ENCODE measurements at regions not wholly inside any gene's neighbourhood (a gene's known extent, or its start where the extent isn't known, plus 50 kb on each side); places are given as distances from the start of the nearest gene placed in this dataset.

DNA sequence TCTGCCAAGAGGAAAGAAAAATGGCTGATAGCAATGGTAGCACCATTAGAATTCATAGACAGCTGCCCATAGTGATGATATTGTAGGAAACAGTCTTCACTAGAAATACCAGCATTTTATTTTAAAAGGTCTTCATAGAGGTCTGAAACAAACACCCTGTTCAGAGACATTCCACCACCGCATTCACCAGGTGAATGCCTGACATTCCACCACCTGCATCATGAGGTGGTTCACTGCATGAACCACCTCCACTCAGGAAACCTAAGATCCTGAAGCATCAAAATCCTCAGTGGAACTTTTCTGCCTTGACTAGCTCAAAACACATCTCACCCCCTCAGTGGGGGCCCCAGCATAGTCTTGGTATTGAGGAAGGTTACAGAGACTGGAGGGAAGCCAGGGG is 91.5 kb upstream of the COX10 start:
- no peak for DNase-seq (ENCODE audit: low read depth in 1 of 2, low spot score in 2 of 2)
- H2BK15ac ChIP-seq (ENCODE audit: low read length): no peak overlapping the region
- peak overlapping the region; percentile 69; the same call in 1 of the 2 replicates for H2BK5ac ChIP-seq (ENCODE audit: low read depth, low read length)
- TF ChIP-seq ZNF274 (IDR thresholded peaks at IDR 0.05; ENCODE audit: borderline replicate concordance, extremely low read depth, low read length) (no peak), CTCF (IDR thresholded peaks at IDR 0.05; ENCODE audit: control extremely low read depth in 1 of 3, insufficient read depth in 1 of 3, low read depth in 1 of 3, low read length in 3 of 3) (no peak), TEAD4 (IDR thresholded peaks at IDR 0.05; ENCODE audit: low read depth, low read length) (peak; percentile 74; the same call in 1 of the 2 replicates), PHF8 (conservative IDR thresholded peaks at IDR 0.05; ENCODE audit: low read depth, low read length) (no peak), HDAC2 (IDR thresholded peaks at IDR 0.05; ENCODE audit: borderline replicate concordance in 1 of 2, low read depth in 2 of 2, low read length in 2 of 2) (no peak)
- H3K79me1 ChIP-seq (ENCODE audit: low read depth, low read length): no peaks in the 10 kb centered on the region
- peak overlapping the region; percentile 43; the same call in 1 of the 2 replicates for H2AK5ac ChIP-seq (ENCODE audit: low read depth, low read length)
- H4K5ac ChIP-seq (ENCODE audit: insufficient read length, low read depth, low read length): no peak overlapping the region
- no peak for FAIRE-seq
- H3K4me3 ChIP-seq (ENCODE audit: extremely low read depth in 1 of 4, insufficient read depth in 2 of 4, low read depth in 3 of 4, low read length in 4 of 4): no peak overlapping the region
- H3K4ac ChIP-seq (replicated peaks; ENCODE audit: insufficient read length, low read depth, low read length): no peak overlapping the region
- H3K27me3 ChIP-seq (replicated peaks in 1 of 4; ENCODE audit: control insufficient read depth in 3 of 4, extremely low read depth in 1 of 4, insufficient read depth in 3 of 4, low read length in 3 of 4): no peaks in the 10 kb centered on the region
- H3K23ac ChIP-seq (ENCODE audit: insufficient read length): no peak overlapping the region
- H3K4me2 ChIP-seq (ENCODE audit: insufficient read depth in 1 of 2, low read depth in 2 of 2, low read length in 2 of 2): 0 out of 4 replicates have a peak overlapping the region, but pooled peaks of 1 of the 2 experiments have one; percentile 12
- H2BK120ac ChIP-seq (replicated peaks; ENCODE audit: low read depth, low read length): no peak overlapping the region
- no peaks in the 10 kb centered on the region for H3K36me3 ChIP-seq (ENCODE audit: control insufficient read depth in 2 of 4, insufficient read depth in 4 of 4, low read length in 3 of 4)
- H2AFZ ChIP-seq (ENCODE audit: low read length): no peak overlapping the region
- no peaks in the 10 kb centered on the region for H3K23me2 ChIP-seq (ENCODE audit: low read depth, low read length)
- no peak overlapping the region for H3K9ac ChIP-seq (replicated peaks in 1 of 4; ENCODE audit: extremely low read depth in 1 of 4, low read depth in 3 of 4, low read length in 3 of 4)
- H2BK12ac ChIP-seq (ENCODE audit: low read depth, low read length): peak overlapping the region; percentile 91
- POLR2A ChIA-PET (ENCODE audit: partially characterized antibody): no interaction called here
- no peaks in the 10 kb centered on the region for H4K20me1 ChIP-seq (replicated peaks in 1 of 2; ENCODE audit: control insufficient read depth in 1 of 2, insufficient read depth in 2 of 2, low read length in 2 of 2)
- no peaks in the 10 kb centered on the region for H3K9me3 ChIP-seq (ENCODE audit: insufficient read depth in 2 of 2, low read depth in 1 of 2, low read length in 1 of 2)
- WGBS, 2 experiments (ENCODE audit: extremely low coverage in 1 of 2, insufficient coverage in 1 of 2, insufficient read length in 1 of 2, insufficient replicate concordance in 2 of 2, low coverage in 1 of 2, low lambda C conversion rate in 2 of 2, missing lambda C conversion rate in 1 of 2): 95% methylated on average over 1 of the region's 1 CpG; no CpG with 5 or more reads in 1 of the 2 experiments
- H3K4me1 ChIP-seq (replicated peaks in 1 of 4; ENCODE audit: control insufficient read depth in 3 of 4, insufficient read depth in 4 of 4, low read length in 3 of 4): peaks cover 0 to 17% (median 0%) of the 10 kb centered on the region in 4 experiments; a peak in 1 of 7 replicates
- H3K18ac ChIP-seq (ENCODE audit: extremely low read depth, low read length): peak overlapping the region; percentile 65; the same call in 1 of the 2 replicates
- H3K79me2 ChIP-seq (ENCODE audit: control insufficient read depth in 1 of 2, insufficient read depth in 2 of 2, low read length in 2 of 2): no peaks in the 10 kb centered on the region
- H4K91ac ChIP-seq (replicated peaks; ENCODE audit: insufficient read length, low read length): no peak overlapping the region
- CTCF ChIA-PET (ENCODE audit: partially characterized antibody): interaction anchor here (1.2 kb wide), 1 partner anchor 901 kb away, joined by 3 read pairs; no protein-coding TSS in a partner anchor
- H3K14ac ChIP-seq (ENCODE audit: insufficient read length): no peak overlapping the region
- H2BK20ac ChIP-seq (ENCODE audit: low read length): 0 out of 2 replicates have a peak overlapping the region, but pooled peaks have one; percentile 37
- no peak overlapping the region for H3K56ac ChIP-seq (replicated peaks; ENCODE audit: insufficient read length, low read depth, low read length)
- no peak overlapping the region for H4K8ac ChIP-seq (ENCODE audit: extremely low read depth, insufficient read depth, low read length)
- no peak overlapping the region for H3K27ac ChIP-seq (ENCODE audit: low read depth, low read length)

All from H1 (cell line).